ENCODE measurements at regions not wholly inside any gene's neighbourhood (a gene's known extent, or its start where the extent isn't known, plus 50 kb on each side); places are given as distances from the start of the nearest gene placed in this dataset.

DNA sequence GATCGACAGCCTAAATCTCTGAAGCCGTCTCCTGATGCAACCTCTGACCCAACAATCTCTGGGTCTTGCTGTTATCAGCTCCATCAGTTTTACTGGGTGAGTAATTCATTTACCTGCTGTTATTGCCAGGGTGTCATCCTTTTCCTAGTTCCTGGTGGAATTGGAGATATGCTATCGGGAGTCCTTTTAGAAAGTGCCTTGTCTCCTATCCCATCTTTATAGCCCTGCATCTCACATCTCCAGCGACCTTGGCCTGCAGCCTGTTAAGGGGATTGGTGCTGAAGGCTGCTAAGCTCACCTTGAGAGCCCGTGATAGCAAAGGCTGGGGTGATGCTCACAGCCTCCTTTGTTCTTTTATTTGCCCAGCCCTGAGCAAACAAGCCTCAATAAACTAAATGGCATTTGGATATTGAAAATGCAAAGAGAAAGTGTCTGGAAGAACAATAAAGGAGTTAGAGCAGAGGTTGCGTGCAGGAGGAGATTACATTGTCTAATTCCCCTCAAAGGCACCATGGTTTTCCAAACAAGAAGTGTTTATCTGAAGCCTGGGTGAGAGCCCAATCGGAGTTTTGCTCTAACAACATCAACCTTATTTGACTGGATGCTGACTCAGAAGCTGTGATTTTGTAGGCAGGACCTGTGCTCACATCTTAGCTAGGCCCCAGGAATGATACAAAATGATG lies 101.8 kb downstream of the RPLP1 start:
- Mint-ChIP-seq H3K4me3 (no peak overlapping the region), H3K36me3 (peaks cover 11% of the 10 kb centered on the region), H3K27me3 (ENCODE audit: low read depth in 2 of 2) (peaks cover 12% of the 10 kb centered on the region in 2 donors), H3K27ac (no peak overlapping the region), H3K9me3 (peaks cover 0 to 3% of the 10 kb centered on the region in 2 donors), H3K4me1 (peaks cover 11 to 16% of the 10 kb centered on the region in 2 donors)
- H3K36me3 ChIP-seq (ENCODE audit: control insufficient read depth, insufficient read depth, low read length): no peaks in the 10 kb centered on the region
- no peaks in the 10 kb centered on the region for H3K27me3 ChIP-seq (ENCODE audit: control insufficient read depth, insufficient read depth, low read length)
- H3K4me1 ChIP-seq (ENCODE audit: control insufficient read depth, insufficient read depth, low read length): peaks cover 14% of the 10 kb centered on the region
- WGBS (ENCODE audit: insufficient coverage): 94% methylated on average over 6 of the region's 7 CpGs
- H3K4me3 ChIP-seq (ENCODE audit: low read length): no peak overlapping the region
- no peak for DNase-seq
- TF ChIP-seq, protein P1, sequence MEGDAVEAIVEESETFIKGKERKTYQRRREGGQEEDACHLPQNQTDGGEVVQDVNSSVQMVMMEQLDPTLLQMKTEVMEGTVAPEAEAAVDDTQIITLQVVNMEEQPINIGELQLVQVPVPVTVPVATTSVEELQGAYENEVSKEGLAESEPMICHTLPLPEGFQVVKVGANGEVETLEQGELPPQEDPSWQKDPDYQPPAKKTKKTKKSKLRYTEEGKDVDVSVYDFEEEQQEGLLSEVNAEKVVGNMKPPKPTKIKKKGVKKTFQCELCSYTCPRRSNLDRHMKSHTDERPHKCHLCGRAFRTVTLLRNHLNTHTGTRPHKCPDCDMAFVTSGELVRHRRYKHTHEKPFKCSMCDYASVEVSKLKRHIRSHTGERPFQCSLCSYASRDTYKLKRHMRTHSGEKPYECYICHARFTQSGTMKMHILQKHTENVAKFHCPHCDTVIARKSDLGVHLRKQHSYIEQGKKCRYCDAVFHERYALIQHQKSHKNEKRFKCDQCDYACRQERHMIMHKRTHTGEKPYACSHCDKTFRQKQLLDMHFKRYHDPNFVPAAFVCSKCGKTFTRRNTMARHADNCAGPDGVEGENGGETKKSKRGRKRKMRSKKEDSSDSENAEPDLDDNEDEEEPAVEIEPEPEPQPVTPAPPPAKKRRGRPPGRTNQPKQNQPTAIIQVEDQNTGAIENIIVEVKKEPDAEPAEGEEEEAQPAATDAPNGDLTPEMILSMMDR (IDR thresholded peaks at IDR 0.05): no peak
- peaks cover 13% of the 10 kb centered on the region for H3K9me3 ChIP-seq (ENCODE audit: control insufficient read depth, insufficient read depth, low read length)
- intact Hi-C loops (cut with micrococcal nuclease): no loop called here
- H3K27ac ChIP-seq (ENCODE audit: low read length): no peak overlapping the region
- no peak for ATAC-seq

DNA sequence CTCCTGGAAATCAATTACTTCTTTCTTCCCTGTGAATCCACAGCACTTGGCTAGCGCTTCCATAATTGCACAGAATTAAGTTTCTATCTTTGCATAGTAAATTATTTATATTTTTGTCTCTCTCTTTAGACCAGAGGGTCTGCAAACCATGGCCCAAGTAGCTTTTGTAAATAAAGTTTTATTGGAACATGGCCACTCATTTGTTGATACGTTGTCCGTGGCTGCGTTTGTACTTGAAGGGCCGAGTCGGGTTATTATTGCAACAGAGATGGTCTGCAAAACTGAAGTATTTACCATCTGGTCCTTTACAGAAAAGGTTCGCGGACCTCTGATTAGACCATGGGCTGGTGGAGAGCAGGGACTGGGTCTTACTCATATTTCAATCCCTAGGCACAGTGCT lies 102.5 kb downstream of the RPLP1 start:
- peaks cover 11 to 16% of the 10 kb centered on the region in 2 donors for H3K4me1 Mint-ChIP-seq
- Histone ChIP-seq H3K4me1 (ENCODE audit: control insufficient read depth, insufficient read depth, low read length) (peaks cover 14% of the 10 kb centered on the region), H3K27me3 (ENCODE audit: control insufficient read depth, insufficient read depth, low read length) (no peaks in the 10 kb centered on the region), H3K9me3 (ENCODE audit: control insufficient read depth, insufficient read depth, low read length) (peaks cover 13% of the 10 kb centered on the region), H3K36me3 (ENCODE audit: control insufficient read depth, insufficient read depth, low read length) (no peaks in the 10 kb centered on the region), H3K27ac (ENCODE audit: low read length) (no peak overlapping the region), H3K4me3 (ENCODE audit: low read length) (no peak overlapping the region)
- peaks cover 11% of the 10 kb centered on the region for H3K36me3 Mint-ChIP-seq
- 97% methylated on average over 7 of the region's 8 CpGs for WGBS (ENCODE audit: insufficient coverage)
- peaks cover 0 to 3% of the 10 kb centered on the region in 2 donors for H3K9me3 Mint-ChIP-seq
- ATAC-seq: no peak
- no peak overlapping the region for H3K27ac Mint-ChIP-seq
- H3K27me3 Mint-ChIP-seq (ENCODE audit: low read depth in 2 of 2): peaks cover 6 to 12% of the 10 kb centered on the region in 2 donors
- intact Hi-C loops (cut with micrococcal nuclease): no loop called here
- no peak overlapping the region for H3K4me3 Mint-ChIP-seq
- TF ChIP-seq, protein P1 (IDR thresholded peaks at IDR 0.05): no peak
- no peak for DNase-seq

DNA sequence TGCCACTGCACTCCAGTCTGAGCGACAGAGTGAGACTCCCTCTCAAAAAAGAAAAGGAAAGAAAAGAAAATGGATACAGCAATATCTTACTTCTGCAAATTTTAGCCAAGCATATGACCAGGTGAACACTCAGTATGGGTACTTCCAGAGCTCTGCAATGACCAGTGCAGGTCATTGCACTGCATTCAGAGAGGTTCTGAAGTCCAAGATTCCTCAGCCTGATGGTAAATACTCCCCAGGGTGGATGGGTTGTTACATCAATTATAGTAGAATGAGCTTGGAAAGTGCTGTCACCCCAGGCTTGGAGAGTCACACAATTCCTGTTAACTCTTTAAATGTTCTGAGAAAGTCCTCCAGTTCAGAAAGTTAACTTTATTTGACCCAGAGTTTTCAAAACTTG lies 103.7 kb downstream of the RPLP1 start:
- no peak overlapping the region for H3K27ac Mint-ChIP-seq
- Histone ChIP-seq H3K4me1 (ENCODE audit: control insufficient read depth, insufficient read depth, low read length) (peaks cover 14% of the 10 kb centered on the region), H3K9me3 (ENCODE audit: control insufficient read depth, insufficient read depth, low read length) (peaks cover 12% of the 10 kb centered on the region), H3K36me3 (ENCODE audit: control insufficient read depth, insufficient read depth, low read length) (no peaks in the 10 kb centered on the region), H3K27ac (ENCODE audit: low read length) (no peak overlapping the region), H3K4me3 (ENCODE audit: low read length) (no peak overlapping the region), H3K27me3 (ENCODE audit: control insufficient read depth, insufficient read depth, low read length) (no peaks in the 10 kb centered on the region)
- peaks cover 9% of the 10 kb centered on the region for H3K36me3 Mint-ChIP-seq
- H3K4me1 Mint-ChIP-seq: peaks cover 11 to 14% of the 10 kb centered on the region in 2 donors
- intact Hi-C loops (cut with micrococcal nuclease): no loop called here
- H3K4me3 Mint-ChIP-seq: no peak overlapping the region
- DNase-seq (no peak), ATAC-seq (no peak)
- TF ChIP-seq, protein P1 (IDR thresholded peaks at IDR 0.05): no peak
- peaks cover under 1 to 9% of the 10 kb centered on the region in 2 donors for H3K27me3 Mint-ChIP-seq (ENCODE audit: low read depth in 2 of 2)
- WGBS (ENCODE audit: insufficient coverage): 100% methylated on average over 1 of the region's 1 CpG
- peaks cover 0 to 2% of the 10 kb centered on the region in 2 donors for H3K9me3 Mint-ChIP-seq
